ENCODE measurements at regions not wholly inside any gene's neighbourhood (a gene's known extent, or its start where the extent isn't known, plus 50 kb on each side); places are given as distances from the start of the nearest gene placed in this dataset.

DNA sequence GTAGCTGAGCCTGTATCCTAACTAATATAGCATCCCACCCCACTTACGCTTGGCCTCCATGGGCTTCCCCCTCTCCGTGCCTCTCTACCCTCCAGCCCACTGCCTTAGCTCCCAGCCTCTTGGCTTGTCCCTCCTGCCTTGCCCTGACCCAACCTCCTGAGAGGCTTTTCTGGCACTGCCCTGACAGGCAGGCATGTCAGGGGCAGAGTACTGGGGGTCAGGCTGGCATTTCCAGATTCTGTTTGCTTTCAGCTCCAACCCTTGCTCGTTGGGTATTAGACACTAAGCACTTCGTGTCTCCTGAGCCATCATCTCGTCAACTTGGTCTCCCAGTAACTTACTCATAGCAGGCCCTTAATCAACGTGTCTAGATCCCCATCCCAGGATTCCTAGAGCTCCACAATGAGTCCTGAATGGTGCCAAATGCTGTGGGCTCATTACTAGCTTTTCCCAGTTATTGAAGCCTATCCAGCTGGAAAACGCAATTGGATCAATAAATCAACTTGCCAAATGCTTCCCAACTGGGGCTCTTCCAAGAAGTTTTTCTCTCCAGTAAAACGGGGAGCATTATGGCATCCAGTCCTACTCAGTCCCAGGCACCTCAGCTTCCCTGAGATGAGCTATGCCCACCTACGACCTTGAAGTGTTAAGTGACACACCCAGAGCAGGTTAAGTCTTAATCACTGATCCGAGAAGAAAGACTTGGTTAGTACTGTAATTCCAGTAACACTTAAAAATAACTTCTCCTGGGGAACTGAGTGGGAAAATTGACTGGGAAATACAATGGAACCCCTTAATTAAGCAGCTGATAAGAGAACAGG, 78.5 kb upstream of the DLG1 start:
- no peaks in the 10 kb centered on the region for H3K23me2 ChIP-seq (ENCODE audit: insufficient read length, low read depth, low read length, poor library complexity, severe bottlenecking)
- H3K23ac ChIP-seq (ENCODE audit: insufficient read length, low read depth, low read length) = no peak overlapping the region
- no peak overlapping the region for H4K8ac ChIP-seq (replicated peaks; ENCODE audit: insufficient read length, low read depth, low read length)
- H3K4me1 ChIP-seq (ENCODE audit: insufficient read depth, low read length) = 0 out of 2 replicates have a peak, but pooled peaks cover 2% of the 10 kb centered on the region
- H4K5ac ChIP-seq (ENCODE audit: insufficient read length, low read depth, low read length) = no peak overlapping the region
- Mint-ChIP-seq H3K4me1 (peaks cover 10 to 28% of the 10 kb centered on the region in 2 experiments), H3K4me3 (no peak overlapping the region; a peak in 1 of 5 replicates), H3K9me3 (no peaks in the 10 kb centered on the region), H3K27ac (no peak overlapping the region; a peak in 1 of 7 replicates), H3K36me3 (ENCODE audit: insufficient read depth in 1 of 3, low read depth in 3 of 3) (no peaks in the 10 kb centered on the region), H3K27me3 (ENCODE audit: low read depth) (no peaks in the 10 kb centered on the region; the same call in 1 of the 2 replicates)
- H3K4me2 ChIP-seq (ENCODE audit: insufficient read depth, insufficient read length, low read length) = no peak overlapping the region
- TF ChIP-seq, protein P1, sequence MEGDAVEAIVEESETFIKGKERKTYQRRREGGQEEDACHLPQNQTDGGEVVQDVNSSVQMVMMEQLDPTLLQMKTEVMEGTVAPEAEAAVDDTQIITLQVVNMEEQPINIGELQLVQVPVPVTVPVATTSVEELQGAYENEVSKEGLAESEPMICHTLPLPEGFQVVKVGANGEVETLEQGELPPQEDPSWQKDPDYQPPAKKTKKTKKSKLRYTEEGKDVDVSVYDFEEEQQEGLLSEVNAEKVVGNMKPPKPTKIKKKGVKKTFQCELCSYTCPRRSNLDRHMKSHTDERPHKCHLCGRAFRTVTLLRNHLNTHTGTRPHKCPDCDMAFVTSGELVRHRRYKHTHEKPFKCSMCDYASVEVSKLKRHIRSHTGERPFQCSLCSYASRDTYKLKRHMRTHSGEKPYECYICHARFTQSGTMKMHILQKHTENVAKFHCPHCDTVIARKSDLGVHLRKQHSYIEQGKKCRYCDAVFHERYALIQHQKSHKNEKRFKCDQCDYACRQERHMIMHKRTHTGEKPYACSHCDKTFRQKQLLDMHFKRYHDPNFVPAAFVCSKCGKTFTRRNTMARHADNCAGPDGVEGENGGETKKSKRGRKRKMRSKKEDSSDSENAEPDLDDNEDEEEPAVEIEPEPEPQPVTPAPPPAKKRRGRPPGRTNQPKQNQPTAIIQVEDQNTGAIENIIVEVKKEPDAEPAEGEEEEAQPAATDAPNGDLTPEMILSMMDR (conservative IDR thresholded peaks at IDR 0.05) = no peak
- H3K79me2 ChIP-seq (ENCODE audit: insufficient read depth, low read length) = no peaks in the 10 kb centered on the region
- H2BK120ac ChIP-seq (ENCODE audit: low read depth, low read length, poor library complexity, severe bottlenecking) = no peak overlapping the region
- H3K27me3 ChIP-seq (ENCODE audit: insufficient read depth, low read length) = no peaks in the 10 kb centered on the region
- no peak overlapping the region for H2AK5ac ChIP-seq (ENCODE audit: insufficient read length, low read length)
- no peaks in the 10 kb centered on the region for H3K9me3 ChIP-seq (ENCODE audit: control insufficient read depth, low read depth, low read length)
- no peak overlapping the region for H3K27ac ChIP-seq (ENCODE audit: insufficient read length, low read depth, low read length)
- no CpG with 5 or more reads among the region's 10 CpGs for WGBS (ENCODE audit: extremely low coverage, insufficient read length, low lambda C conversion rate)
- H3K14ac ChIP-seq (ENCODE audit: insufficient read depth, low read length) = no peak overlapping the region
- no peak overlapping the region for H2BK20ac ChIP-seq (ENCODE audit: low read depth, low read length, poor library complexity, severe bottlenecking)
- no peak overlapping the region for H2BK5ac ChIP-seq (ENCODE audit: insufficient read length, low read length)
- no peak overlapping the region for H2AFZ ChIP-seq (ENCODE audit: low read length)
- H3K9ac ChIP-seq (ENCODE audit: extremely low read depth, insufficient read length, low read length) = no peak overlapping the region
- H2BK12ac ChIP-seq (ENCODE audit: insufficient read length, low read depth, low read length) = no peak overlapping the region
- no peaks in the 10 kb centered on the region for H3K79me1 ChIP-seq (ENCODE audit: insufficient read depth, low read depth, low read length, poor library complexity, severe bottlenecking)
- no peak overlapping the region for H2BK15ac ChIP-seq (ENCODE audit: low read depth, low read length)
- no peak overlapping the region for H3T11ph ChIP-seq (ENCODE audit: low read length)
- no peak overlapping the region for H3K4ac ChIP-seq (ENCODE audit: low read depth, low read length)
- H3K18ac ChIP-seq (ENCODE audit: insufficient read length, low read depth, low read length) = no peak overlapping the region
- no peak overlapping the region for H3K56ac ChIP-seq (ENCODE audit: insufficient read length, low read depth, low read length)
- H4K91ac ChIP-seq (ENCODE audit: insufficient read length, low read depth, low read length) = no peak overlapping the region
- no peaks in the 10 kb centered on the region for H4K20me1 ChIP-seq (ENCODE audit: control insufficient read depth, insufficient read depth, insufficient read length)
- no peak for DNase-seq

All from H9 (cell line).